LHCN-M2 (cell line): ENCODE measurements at regions not wholly inside any gene's neighbourhood (a gene's known extent, or its start where the extent isn't known, plus 50 kb on each side); places are given as distances from the start of the nearest gene placed in this dataset.

Source experiments
- DNase-seq: peaks from one replicate; pipeline ENCODE4 v3.0.0-alpha.2; 2012; ENCODE audit warnings: low read depth

DNA sequence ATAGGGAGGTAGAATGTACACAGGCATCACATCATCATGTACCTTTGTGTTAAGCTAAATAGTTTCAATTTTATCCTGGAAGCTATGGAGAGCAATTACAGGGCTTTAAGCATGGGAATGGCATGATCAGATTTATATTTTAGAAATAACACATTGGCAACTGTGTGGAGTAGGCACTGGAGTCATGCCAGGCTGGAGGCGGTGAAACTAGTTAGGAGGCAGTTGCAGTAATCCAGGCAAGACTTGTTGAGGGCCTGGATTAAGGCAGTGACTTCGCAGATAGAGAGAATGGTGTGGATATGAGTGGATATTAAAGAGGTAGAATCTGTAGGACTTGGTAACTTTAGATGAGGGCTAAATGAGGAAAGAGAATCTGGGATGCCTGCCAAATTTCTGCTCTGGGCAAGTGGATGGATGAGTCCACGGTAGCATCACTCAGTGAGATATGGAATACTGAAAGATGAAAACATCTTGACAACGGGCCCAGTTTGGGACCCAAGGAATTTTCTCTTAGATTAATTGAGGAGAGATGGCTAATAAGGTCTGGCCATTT is 506.2 kb downstream of the FGF9 start:
- no peak for DNase-seq

DNA sequence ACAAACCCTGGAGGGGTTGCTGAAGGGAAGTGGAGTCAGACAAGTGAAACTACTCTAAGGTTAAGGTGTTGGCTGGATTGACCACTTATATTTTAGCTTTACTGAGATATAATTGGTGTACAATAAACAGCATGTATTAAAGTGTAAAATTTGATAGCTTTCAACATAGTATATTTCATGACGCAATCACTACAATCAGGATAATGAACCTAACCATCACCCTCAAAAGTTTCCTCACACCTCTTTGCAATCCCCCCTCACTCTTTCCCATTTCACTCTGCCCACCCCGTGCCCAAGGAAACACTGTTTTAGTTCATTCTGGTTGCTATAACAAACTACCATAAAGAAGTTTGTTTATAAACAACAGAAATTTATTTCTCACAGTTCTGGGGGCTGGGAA is 508.0 kb downstream of the FGF9 start:
- DNase-seq = no peak

DNA sequence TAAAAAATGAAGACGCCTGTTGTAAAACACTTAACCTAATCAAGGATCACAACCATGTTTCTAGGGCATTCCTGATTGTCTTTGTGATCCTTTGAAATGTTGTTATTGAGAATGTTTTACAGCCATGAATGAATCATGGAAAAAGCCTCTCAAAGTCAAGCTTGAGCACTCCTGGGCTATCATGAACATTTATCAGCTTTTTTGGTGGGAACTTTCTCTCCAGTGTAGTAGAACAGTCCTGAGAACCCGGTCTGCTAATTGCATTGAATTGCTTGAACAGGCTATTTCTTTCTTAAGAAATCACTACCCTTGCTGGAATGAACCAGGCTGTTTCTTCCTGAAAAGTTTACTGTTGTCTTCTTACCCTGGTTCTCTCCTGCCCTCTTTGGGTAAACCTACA is 516.5 kb downstream of the FGF9 start:
- DNase-seq = no peak

- DNase-seq = no peak
These were observed 518.5 kb downstream of the FGF9 start for GRCh38 chr13:22189176-22190048.

DNA sequence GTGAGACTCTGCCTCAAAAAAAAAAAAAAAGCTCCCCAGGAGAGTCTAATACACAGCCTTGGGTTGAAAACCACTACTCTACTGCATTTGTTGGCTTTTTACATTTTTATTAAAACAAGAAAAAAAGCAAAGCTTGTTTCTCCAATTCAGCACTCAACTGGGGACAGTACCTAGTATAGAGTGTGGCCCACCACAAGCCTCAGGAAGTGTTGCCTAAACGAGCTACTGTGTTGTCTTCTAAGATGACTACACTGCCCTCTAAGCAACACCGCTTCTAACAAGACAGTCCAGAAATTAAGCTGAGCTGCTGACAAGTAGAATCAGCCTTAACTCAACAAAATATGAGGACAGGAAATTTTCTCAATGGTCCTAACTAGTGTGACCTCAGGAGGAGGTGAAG is 522.2 kb downstream of the FGF9 start:
- DNase-seq = no peak

- DNase-seq = no peak
These were observed 523.4 kb downstream of the FGF9 start for GRCh38 chr13:22194106-22194805.

- no peak for DNase-seq
These were observed 524.9 kb downstream of the FGF9 start for GRCh38 chr13:22195726-22196125.

DNA sequence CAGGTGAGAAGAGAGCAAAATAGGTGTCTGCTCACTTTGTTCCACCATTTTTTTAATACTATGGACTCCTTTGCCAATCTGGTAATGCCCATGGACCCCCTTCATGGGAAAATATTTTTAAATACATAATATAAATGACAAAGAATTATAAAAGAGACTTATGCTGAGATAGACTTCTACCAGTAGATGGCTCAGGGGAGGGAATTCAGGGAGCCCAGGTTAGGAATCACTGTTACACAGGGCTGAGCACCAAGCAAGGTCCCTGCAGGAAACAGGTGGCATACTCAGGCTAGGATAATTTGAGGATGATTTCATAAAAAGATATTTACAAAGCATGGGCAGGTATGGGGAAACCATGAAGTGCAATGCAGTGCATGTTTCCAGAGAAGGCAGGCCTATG is 525.9 kb downstream of the FGF9 start:
- no peak for DNase-seq

DNA sequence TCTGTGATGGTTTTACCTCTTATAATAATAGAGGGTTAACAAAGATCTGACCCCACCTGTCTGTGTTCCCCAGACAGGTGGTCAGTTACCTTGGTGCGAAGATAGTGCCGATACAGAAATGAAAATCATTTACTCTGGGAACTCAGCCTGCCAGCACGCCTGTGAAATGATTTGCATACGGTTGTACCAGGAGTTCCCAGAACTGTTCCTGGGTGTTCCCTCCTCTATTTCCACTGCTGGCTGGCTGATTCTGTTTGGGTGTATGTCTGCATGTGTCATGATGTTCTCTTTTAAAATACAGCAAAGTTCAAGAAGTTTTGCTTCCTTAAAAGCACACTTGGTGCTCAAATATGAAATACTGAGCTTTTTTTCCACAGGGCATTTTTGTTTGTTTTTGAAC is 527.1 kb downstream of the FGF9 start:
- DNase-seq = no peak

DNA sequence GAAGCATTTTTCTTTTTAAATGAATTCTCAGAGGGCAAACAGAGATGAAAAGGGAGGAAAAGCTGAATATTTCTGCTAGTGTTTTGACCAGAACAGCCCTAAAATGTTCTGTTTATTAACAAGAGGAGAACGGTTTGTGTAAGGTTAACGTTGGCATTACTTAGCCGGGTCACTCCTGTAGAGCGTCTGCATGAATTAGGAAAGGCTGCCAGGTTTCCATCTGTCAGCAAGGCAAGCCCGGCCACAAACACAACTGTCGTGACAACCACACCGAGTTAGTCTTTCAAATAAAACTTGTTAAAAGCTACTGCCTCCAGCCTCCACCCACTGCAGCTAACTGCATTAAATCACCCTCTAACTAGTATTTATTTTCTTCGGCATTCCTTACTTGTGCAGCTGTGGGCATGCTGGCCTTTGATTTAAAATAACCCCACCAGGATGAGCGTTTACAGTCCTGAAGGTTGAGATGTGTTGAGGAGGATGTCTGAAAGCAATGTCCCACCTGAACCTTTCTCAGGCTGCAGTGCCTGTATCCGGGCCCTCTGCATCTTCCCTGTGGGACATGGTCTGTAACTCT is 527.9 kb downstream of the FGF9 start:
- no peak for DNase-seq

- DNase-seq = no peak
These were observed 529.6 kb downstream of the FGF9 start for GRCh38 chr13:22200440-22200839.

GRCh38 chr13:22201375-22201925 is 530.6 kb downstream of the FGF9 start:
- no peak for DNase-seq

- DNase-seq = no peak
These were observed 539.5 kb downstream of the FGF9 start for GRCh38 chr13:22210134-22210930.

DNA sequence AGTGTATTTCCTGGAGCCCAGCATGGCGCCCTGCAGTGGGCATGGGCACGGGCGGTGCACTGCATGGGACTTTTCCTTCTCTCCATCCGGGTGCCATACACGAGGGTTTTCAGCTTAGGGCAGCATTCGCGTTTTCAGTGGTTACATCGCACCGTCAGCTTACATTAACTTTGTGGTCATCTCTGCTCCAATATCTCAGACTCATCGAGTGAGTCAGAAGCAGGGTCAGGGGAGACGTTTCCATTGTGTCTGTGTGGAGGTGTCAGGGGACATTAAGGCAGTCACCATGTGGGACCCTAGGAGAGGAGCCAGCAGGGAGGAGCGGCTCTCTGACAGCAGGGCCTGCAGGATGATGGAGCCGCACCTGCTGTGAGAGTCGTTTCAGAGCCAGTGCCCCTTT is 541.0 kb downstream of the FGF9 start:
- DNase-seq = no peak

DNA sequence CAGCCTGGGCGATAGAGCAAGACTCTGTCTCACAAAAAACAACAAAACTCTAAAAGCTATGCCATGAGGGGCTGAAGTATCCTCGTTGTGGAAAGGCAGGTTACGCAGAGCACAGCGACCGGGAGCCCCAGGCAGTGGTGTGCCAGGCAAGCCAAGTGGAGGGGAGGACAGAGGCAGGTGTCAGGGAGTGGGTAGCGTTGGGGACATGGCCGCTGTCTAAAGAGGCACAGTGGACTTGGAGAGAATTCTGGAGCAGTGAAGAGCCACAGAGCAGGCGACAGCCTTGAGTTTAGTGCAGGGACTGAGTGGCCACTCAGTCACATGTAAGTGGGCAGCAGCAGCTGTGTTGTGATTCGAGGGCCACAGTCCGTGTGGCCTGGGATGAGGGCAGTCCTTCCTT is 541.7 kb downstream of the FGF9 start:
- DNase-seq = no peak

DNA sequence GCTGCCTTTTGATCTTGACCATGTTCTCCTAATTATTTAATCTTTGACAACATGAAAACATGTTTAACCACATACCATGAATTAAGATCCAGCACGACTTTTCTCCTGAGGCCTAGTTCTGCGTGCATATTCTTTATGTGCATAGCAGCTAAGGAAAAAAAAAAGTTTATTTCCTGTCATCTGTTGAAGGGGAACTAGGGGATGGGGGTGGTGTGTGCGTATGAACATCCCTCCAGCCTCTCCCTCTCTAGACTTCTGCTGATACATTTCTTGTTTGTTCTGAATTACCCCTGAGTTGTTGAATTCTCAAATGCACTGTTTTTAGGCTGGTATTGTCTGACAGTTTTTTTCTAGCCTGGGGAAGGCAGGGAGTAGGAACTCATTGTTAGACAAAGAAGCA is 543.3 kb downstream of the FGF9 start:
- no peak for DNase-seq

- DNase-seq = no peak
These were observed 547.9 kb downstream of the FGF9 start for GRCh38 chr13:22218797-22219196.

GRCh38 chr13:22219709-22220108 is 548.8 kb downstream of the FGF9 start:
- no peak for DNase-seq

DNA sequence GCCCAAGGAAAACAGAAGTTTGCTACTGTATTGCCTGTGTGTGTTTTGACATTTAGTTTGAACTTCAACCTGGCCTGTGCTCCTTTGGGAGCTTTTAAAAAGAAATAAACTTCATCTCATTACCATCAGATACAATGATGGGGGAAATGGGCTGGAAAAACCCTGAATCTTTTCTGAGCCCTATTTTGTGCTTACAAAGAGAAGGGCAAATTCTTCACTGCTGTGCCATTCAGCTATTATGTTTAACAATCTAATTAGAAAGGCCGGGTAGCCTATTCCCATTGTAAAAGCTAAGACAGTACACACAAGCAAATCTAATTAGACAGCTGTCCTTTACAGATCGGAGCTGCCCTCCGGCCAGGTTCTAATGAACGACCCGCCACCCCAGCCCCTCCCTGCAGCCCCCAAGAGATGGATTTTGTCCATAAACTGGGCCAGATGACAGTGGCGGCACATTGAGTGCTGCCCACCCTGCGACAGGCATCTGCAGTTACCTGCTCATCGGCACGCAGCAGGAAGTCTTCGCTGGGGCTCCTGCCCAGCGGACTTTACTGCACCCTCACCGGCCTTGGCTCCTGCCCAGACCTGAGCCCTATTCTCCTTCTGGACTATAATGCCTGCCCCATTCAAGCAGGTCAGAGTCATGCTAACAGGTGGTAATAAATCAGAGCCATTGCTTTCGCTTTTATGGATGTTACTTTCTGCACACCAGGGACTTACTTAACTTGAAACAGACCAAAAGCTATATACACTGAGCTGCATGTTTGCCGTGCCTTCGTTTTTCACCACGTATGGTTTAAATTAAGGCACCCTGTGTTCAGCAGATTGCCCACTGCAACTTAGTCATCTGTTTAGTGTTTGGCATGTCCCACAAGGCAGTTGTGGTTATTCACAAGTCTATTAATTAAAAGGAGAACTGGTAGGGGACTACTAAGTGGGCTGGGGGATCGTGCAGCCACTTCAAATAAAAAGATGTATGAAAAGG is 549.6 kb downstream of the FGF9 start:
- no peak for DNase-seq

- no peak for DNase-seq
These were observed 552.5 kb downstream of the FGF9 start for GRCh38 chr13:22223411-22223810.
